OCI-LY1 (cell line): ENCODE measurements at regions not wholly inside any gene's neighbourhood (a gene's known extent, or its start where the extent isn't known, plus 50 kb on each side); places are given as distances from the start of the nearest gene placed in this dataset.

Experiments used
- EZH2 ChIP-seq: fragments of 200-600 bp; sonication (generic), shearing (Covaris generic); IDR thresholded peaks from 2 replicates; pipeline ENCODE4 v1.8.0; 2017; ENCODE audit warnings: borderline replicate concordance, mixed run types, mild to moderate bottlenecking, antibody characterized with exemption, low read length, moderate library complexity, mixed read lengths
- TF ChIP-seq, protein P1 (sequence below): fragments of 200-600 bp; sonication (generic), shearing (Covaris generic); IDR thresholded peaks from 2 replicates; pipeline ENCODE4 v1.5.1; 2017; ENCODE audit warnings: mild to moderate bottlenecking, antibody characterized with exemption, low read length, moderate library complexity, mixed read lengths

DNA sequence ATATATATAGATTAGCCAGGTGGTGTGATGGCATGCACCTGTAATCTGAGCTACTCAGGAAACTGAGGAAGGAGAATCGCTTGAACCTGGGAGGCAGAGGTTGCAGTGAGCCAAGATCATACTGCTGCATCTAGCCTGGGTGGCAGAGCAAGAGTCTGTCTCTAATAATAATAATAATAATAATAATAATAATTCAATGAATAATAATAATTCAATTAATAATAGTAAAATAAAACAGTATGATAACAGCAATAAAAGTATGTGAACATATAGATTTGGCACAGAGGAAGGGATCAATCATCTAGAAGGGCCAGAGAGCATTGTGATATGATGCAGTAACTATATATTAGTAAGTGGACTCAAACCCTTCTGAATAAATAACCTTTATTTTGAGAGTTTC lies 314.5 kb upstream of the COL8A1 start:
- TF ChIP-seq, protein P1, sequence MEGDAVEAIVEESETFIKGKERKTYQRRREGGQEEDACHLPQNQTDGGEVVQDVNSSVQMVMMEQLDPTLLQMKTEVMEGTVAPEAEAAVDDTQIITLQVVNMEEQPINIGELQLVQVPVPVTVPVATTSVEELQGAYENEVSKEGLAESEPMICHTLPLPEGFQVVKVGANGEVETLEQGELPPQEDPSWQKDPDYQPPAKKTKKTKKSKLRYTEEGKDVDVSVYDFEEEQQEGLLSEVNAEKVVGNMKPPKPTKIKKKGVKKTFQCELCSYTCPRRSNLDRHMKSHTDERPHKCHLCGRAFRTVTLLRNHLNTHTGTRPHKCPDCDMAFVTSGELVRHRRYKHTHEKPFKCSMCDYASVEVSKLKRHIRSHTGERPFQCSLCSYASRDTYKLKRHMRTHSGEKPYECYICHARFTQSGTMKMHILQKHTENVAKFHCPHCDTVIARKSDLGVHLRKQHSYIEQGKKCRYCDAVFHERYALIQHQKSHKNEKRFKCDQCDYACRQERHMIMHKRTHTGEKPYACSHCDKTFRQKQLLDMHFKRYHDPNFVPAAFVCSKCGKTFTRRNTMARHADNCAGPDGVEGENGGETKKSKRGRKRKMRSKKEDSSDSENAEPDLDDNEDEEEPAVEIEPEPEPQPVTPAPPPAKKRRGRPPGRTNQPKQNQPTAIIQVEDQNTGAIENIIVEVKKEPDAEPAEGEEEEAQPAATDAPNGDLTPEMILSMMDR = no peak
- TF ChIP-seq EZH2 = no peak
